Chondrocyte (in vitro differentiated cells): ENCODE measurements at regions not wholly inside any gene's neighbourhood (a gene's known extent, or its start where the extent isn't known, plus 50 kb on each side); places are given as distances from the start of the nearest gene placed in this dataset.

Experiments used
- DNase-seq: peaks from one replicate; pipeline ENCODE4 v3.0.0; 2021; ENCODE audit warnings: mixed read lengths, low spot score
- H3K27ac Mint-ChIP-seq: one replicate; pipeline ENCODE4 v1.8.0; 2021; ENCODE audit warnings: mild to moderate bottlenecking, moderate library complexity, mixed read lengths; ENCODE audit not compliant: unreplicated experiment
- H3K27me3 Mint-ChIP-seq: 2 replicates; pipeline ENCODE4 v1.8.0; 2021; ENCODE audit warnings: low read depth, mixed read lengths
- H3K36me3 Mint-ChIP-seq: 2 replicates; pipeline ENCODE4 v1.8.0; 2021; ENCODE audit warnings: low read depth, mixed read lengths
- H3K4me1 Mint-ChIP-seq: 2 replicates; pipeline ENCODE4 v1.8.0; 2021; ENCODE audit warnings: low read depth, mild to moderate bottlenecking, mixed read lengths
- H3K4me3 Mint-ChIP-seq: one replicate; pipeline ENCODE4 v1.8.0; 2021; ENCODE audit warnings: mild to moderate bottlenecking, moderate library complexity, mixed read lengths; ENCODE audit not compliant: unreplicated experiment
- H3K9me3 Mint-ChIP-seq: 2 replicates; pipeline ENCODE4 v1.8.0; 2021; ENCODE audit warnings: low read depth, mixed read lengths
- CTCF ChIP-seq: fragments of 200-600 bp; sonication (generic); IDR thresholded peaks from 2 replicates; pipeline ENCODE4 v1.5.0; 2021; ENCODE audit warnings: antibody characterized with exemption, mild to moderate bottlenecking, moderate library complexity

- no peak for DNase-seq
- Mint-ChIP-seq H3K27me3 (no peaks in the 10 kb centered on the region), H3K9me3 (peaks cover 8% of the 10 kb centered on the region), H3K4me1 (peaks cover 6% of the 10 kb centered on the region), H3K27ac (no peak overlapping the region), H3K4me3 (no peak overlapping the region), H3K36me3 (peaks cover 3% of the 10 kb centered on the region)
- no peak for TF ChIP-seq CTCF
Observed at GRCh38 chr12:94041850-94042249, 106.5 kb upstream of the PLXNC1 start.

- peaks cover 8% of the 10 kb centered on the region for H3K9me3 Mint-ChIP-seq
- H3K36me3 Mint-ChIP-seq, result peaks cover 3% of the 10 kb centered on the region
- H3K27me3 Mint-ChIP-seq, result no peaks in the 10 kb centered on the region
- no peak for DNase-seq
- no peak for TF ChIP-seq CTCF
- H3K27ac Mint-ChIP-seq, result no peak overlapping the region
- H3K4me3 Mint-ChIP-seq, result no peak overlapping the region
- H3K4me1 Mint-ChIP-seq, result peaks cover 4% of the 10 kb centered on the region
Observed at GRCh38 chr12:94042321-94042720, 106.1 kb upstream of the PLXNC1 start.

- H3K4me1 Mint-ChIP-seq, result peaks cover 12% of the 10 kb centered on the region
- H3K36me3 Mint-ChIP-seq, result peaks cover 2% of the 10 kb centered on the region
- DNase-seq, result no peak
- H3K4me3 Mint-ChIP-seq, result no peak overlapping the region
- TF ChIP-seq CTCF, result no peak
- H3K27me3 Mint-ChIP-seq, result no peaks in the 10 kb centered on the region
- H3K9me3 Mint-ChIP-seq, result peaks cover 4% of the 10 kb centered on the region
- no peak overlapping the region for H3K27ac Mint-ChIP-seq
Observed at GRCh38 chr12:94046626-94047410, 101.6 kb upstream of the PLXNC1 start.

GRCh38 chr12:94047781-94048567, 100.4 kb upstream of the PLXNC1 start:
- Mint-ChIP-seq H3K27me3 (no peaks in the 10 kb centered on the region), H3K4me3 (no peak overlapping the region), H3K36me3 (peaks cover 2% of the 10 kb centered on the region), H3K4me1 (peaks cover 21% of the 10 kb centered on the region), H3K9me3 (peaks cover 4% of the 10 kb centered on the region), H3K27ac (no peak overlapping the region)
- TF ChIP-seq CTCF, result no peak
- no peak for DNase-seq

GRCh38 chr12:94048757-94049156, 99.6 kb upstream of the PLXNC1 start:
- no peak overlapping the region for H3K4me3 Mint-ChIP-seq
- H3K9me3 Mint-ChIP-seq, result peaks cover 4% of the 10 kb centered on the region
- TF ChIP-seq CTCF, result no peak
- peak overlapping the region; percentile 32 for H3K27ac Mint-ChIP-seq
- no peaks in the 10 kb centered on the region for H3K27me3 Mint-ChIP-seq
- no peak for DNase-seq
- H3K36me3 Mint-ChIP-seq, result peaks cover 2% of the 10 kb centered on the region
- peaks cover 28% of the 10 kb centered on the region for H3K4me1 Mint-ChIP-seq
